Muscle of leg (tissue), 3 donors: ENCODE measurements at regions not wholly inside any gene's neighbourhood (a gene's known extent, or its start where the extent isn't known, plus 50 kb on each side); places are given as distances from the start of the nearest gene placed in this dataset.

ENCODE experiments used
- DNase-seq: peaks from one replicate; pipeline ENCODE4 v3.0.0; 2013
- H3K27ac ChIP-seq: one replicate; pipeline ENCODE4 v1.5.1; 2013; ENCODE audit warnings: mild to moderate bottlenecking, low read length, control low read depth
- H3K27me3 ChIP-seq: one replicate; pipeline ENCODE4 v1.6.1; 2013; ENCODE audit warnings: low read length; ENCODE audit not compliant: control insufficient read depth, insufficient read depth
- H3K36me3 ChIP-seq: one replicate; pipeline ENCODE4 v1.6.1; 2013; ENCODE audit warnings: low read length; ENCODE audit not compliant: control insufficient read depth, insufficient read depth
- H3K4me1 ChIP-seq: one replicate; pipeline ENCODE4 v1.6.1; 2013; ENCODE audit warnings: low read length; ENCODE audit not compliant: control insufficient read depth, insufficient read depth
- H3K4me3 ChIP-seq: one replicate; pipeline ENCODE4 v1.5.1; 2013; ENCODE audit warnings: low read length, control low read depth
- H3K9me3 ChIP-seq: replicated peaks from 2 replicates; pipeline ENCODE4 v1.6.1; 2013; ENCODE audit warnings: low read depth, low read length; ENCODE audit not compliant: control insufficient read depth
- WGBS: methylation state at CpG from one replicate; pipeline ENCODE4 v1.1.5; 2013; ENCODE audit warnings: missing lambda C conversion rate; ENCODE audit not compliant: insufficient coverage; 5-methylcytosine and 5-hydroxymethylcytosine counted together

DNA sequence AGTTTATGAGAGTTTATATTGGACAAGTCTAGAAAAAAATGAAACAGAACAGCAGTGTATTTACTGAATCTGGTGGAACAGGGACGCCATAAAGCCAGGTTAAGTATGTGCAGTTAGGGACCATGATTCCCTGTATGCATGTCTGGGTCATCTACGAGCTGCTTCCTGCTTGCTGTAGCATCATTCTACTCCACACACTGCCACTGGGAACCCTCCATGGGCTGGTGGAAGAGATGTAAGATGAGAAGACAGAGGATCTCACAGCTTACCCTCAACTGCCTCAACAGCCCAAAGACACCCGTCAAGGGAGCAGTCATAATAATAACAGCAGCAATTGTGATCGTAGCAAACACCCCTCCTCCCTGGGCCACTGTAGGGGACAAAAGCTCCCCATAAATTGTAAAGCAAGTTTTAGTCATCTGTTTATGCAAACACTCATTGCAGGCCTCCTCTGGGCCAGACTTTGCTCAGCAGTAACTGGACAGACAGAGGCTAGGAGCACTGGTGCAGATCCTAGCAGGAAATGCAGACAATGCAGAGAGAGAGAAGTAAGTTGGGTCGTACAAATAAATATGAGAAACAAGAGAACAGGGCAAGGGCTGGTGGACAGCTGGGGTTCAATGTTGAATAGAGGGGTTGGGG lies 188.0 kb downstream of the SOX9 start:
- Histone ChIP-seq H3K27ac (no peak overlapping the region), H3K4me3 (no peak overlapping the region), H3K27me3 (no peaks in the 10 kb centered on the region), H3K9me3 (no peaks in the 10 kb centered on the region), H3K36me3 (no peaks in the 10 kb centered on the region), H3K4me1 (peaks cover 6% of the 10 kb centered on the region)
- whole genome bisulfite sequencing = 61% methylated on average over 2 of the region's 5 CpGs
- no peak for DNase-seq

GRCh38 chr17:72311004-72311403 lies 190.2 kb downstream of the SOX9 start:
- peaks cover 2% of the 10 kb centered on the region for H3K4me1 ChIP-seq
- H3K27ac ChIP-seq = no peak overlapping the region
- H3K4me3 ChIP-seq = no peak overlapping the region
- H3K27me3 ChIP-seq = no peaks in the 10 kb centered on the region
- no peaks in the 10 kb centered on the region for H3K36me3 ChIP-seq
- no peak for DNase-seq
- WGBS = 100% methylated on average over 1 of the region's 1 CpG
- H3K9me3 ChIP-seq = no peaks in the 10 kb centered on the region

DNA sequence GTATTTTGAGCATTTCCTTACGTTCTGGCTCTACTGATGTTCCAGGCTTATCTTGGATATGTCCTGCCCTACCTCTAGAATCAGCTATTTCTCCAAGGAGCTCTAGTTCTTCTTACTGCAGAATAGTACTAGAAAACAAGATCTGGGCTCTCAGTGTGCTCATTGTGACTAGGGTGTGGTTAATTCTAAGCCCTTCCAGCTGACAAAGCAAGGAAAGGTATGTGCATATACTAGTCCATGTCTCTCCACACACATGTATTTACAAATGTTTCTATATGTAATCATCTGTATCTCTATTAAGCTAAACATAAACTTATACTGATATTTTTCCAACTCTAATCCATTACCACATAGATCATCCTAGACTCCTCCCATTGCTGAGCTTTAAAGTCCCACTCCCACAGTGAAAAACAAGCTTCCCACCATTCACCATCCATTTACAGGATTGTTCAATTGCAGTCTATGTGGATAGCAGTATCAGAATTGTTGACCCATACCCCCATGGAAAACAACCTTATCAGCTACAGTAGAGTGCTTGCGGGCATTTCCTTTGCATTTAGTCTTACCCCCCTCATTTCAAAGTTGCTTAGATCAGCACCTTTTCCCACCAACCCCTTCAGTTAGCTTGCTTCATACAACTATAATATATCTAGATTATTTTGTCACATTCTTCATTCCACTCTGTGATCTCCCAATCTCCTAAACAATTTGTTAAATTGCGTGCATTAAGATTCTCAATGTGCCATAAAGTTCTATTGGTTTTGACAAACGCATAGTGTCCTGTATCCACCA lies 194.5 kb downstream of the SOX9 start:
- Histone ChIP-seq H3K27me3 (no peaks in the 10 kb centered on the region), H3K4me1 (no peaks in the 10 kb centered on the region), H3K27ac (no peak overlapping the region), H3K9me3 (no peaks in the 10 kb centered on the region), H3K36me3 (no peaks in the 10 kb centered on the region), H3K4me3 (no peak overlapping the region)
- 100% methylated on average over 2 of the region's 4 CpGs for WGBS
- DNase-seq = no peak

DNA sequence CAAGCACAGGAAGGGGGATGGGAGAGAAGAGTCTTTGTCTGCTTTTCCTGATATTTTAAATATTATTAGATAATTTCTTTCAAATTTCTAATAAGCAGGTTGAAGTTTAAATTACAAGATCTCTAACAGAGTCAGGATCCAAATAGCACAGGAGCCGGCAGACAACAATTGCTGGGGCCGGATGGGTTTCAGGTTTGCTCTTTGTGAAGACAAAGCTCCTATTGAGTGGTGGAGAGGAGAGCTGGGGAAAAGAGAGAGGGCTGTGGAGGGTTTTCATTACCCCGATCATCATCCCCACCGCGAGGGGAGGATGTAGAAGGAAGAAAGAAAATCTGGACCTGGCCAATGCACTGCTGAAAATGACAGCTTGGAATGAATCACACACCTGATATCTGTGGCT lies 197.3 kb downstream of the SOX9 start:
- no peaks in the 10 kb centered on the region for H3K4me1 ChIP-seq
- H3K27me3 ChIP-seq = peaks cover 4% of the 10 kb centered on the region
- H3K4me3 ChIP-seq = no peak overlapping the region
- DNase-seq = no peak
- no peak overlapping the region for H3K27ac ChIP-seq
- WGBS = 91% methylated on average over 5 of the region's 5 CpGs
- no peaks in the 10 kb centered on the region for H3K9me3 ChIP-seq
- no peaks in the 10 kb centered on the region for H3K36me3 ChIP-seq

GRCh38 chr17:72321896-72322295 lies 201.1 kb downstream of the SOX9 start:
- Histone ChIP-seq H3K27ac (no peak overlapping the region), H3K36me3 (no peaks in the 10 kb centered on the region), H3K27me3 (peaks cover 4% of the 10 kb centered on the region), H3K9me3 (peaks cover 2% of the 10 kb centered on the region), H3K4me1 (no peaks in the 10 kb centered on the region), H3K4me3 (no peak overlapping the region)
- 84% methylated on average over 4 of the region's 4 CpGs for WGBS
- no peak for DNase-seq

GRCh38 chr17:72332367-72332766 lies 211.5 kb downstream of the SOX9 start:
- H3K9me3 ChIP-seq = no peaks in the 10 kb centered on the region
- peaks cover 5% of the 10 kb centered on the region for H3K4me1 ChIP-seq
- peaks cover 11% of the 10 kb centered on the region for H3K27me3 ChIP-seq
- H3K4me3 ChIP-seq = no peak overlapping the region
- H3K27ac ChIP-seq = no peak overlapping the region
- H3K36me3 ChIP-seq = no peaks in the 10 kb centered on the region
- DNase-seq = no peak
- WGBS = 80% methylated on average over 1 of the region's 3 CpGs

DNA sequence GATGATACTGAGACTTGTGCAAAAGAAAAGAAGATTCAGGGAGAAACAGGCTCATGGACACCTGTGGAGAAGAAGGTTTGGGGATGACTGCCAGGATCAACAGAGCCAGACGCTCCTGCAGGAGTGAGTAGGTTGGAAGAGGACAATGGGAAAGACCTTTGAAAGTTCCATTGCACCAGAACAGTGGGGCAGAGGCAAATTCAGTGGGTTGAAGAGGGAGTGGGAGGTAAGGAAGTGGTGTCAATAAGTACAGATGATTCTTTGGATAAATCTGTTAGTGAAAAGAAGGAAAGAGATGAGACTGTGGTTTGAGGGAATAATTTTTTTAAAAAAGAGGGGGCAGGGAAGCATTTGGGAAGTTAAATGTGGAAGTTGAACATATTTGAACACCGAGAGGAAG lies 212.8 kb downstream of the SOX9 start:
- no peaks in the 10 kb centered on the region for H3K36me3 ChIP-seq
- H3K27ac ChIP-seq = no peak overlapping the region
- peaks cover 10% of the 10 kb centered on the region for H3K4me1 ChIP-seq
- no peak for DNase-seq
- no peaks in the 10 kb centered on the region for H3K9me3 ChIP-seq
- peaks cover 11% of the 10 kb centered on the region for H3K27me3 ChIP-seq
- WGBS = 75% methylated on average over 2 of the region's 2 CpGs
- H3K4me3 ChIP-seq = no peak overlapping the region

- no peak for DNase-seq
- Histone ChIP-seq H3K36me3 (no peaks in the 10 kb centered on the region), H3K4me3 (no peak overlapping the region), H3K27ac (no peak overlapping the region), H3K27me3 (peaks cover 11% of the 10 kb centered on the region), H3K9me3 (no peaks in the 10 kb centered on the region), H3K4me1 (peaks cover 16% of the 10 kb centered on the region)
- WGBS = no CpG with 5 or more reads among the region's 3 CpGs
Observed at GRCh38 chr17:72334205-72334604, 213.4 kb downstream of the SOX9 start.

DNA sequence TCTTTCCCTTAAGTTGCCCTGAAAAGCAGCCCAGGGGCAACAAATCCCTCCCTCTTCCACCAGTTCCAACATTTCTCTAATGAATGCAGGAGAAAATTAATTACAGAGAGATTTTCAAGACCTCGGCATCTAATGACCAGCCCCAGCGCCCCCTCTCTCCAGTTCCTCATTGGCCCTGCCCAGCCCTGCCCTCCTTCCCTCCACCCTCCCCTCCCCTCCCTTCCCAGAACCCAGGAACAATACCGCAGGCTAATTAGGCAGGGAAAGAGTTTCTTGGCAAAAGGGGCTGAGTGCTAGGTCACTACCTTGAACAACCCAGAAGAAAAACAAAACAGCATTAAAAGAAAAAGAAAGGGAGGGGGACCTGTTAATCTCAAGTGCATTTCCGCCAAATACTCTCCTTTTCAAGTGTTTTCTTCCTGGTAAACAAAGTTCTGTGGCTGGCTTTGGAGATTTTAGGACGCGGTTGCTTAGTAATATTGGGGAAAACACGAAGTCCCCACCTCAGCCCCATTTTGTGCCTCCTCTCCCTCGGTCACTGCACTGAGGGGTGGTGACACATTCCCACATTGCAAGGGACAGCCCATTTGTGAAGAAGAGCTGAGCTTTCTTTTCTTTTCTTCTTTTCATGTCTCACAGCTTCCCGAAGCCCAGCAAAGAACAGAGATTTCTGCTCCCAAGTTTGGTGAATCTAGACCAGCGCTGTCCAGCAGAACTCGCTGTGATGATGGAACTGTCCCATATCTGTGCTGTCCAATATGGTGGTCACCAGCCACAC lies 215.4 kb downstream of the SOX9 start:
- H3K4me3 ChIP-seq = no peak overlapping the region
- H3K27ac ChIP-seq = no peak overlapping the region
- DNase-seq = no peak
- no peaks in the 10 kb centered on the region for H3K36me3 ChIP-seq
- no peaks in the 10 kb centered on the region for H3K9me3 ChIP-seq
- peaks cover 15% of the 10 kb centered on the region for H3K27me3 ChIP-seq
- 97% methylated on average over 2 of the region's 11 CpGs for WGBS
- H3K4me1 ChIP-seq = peaks cover 22% of the 10 kb centered on the region

- no peaks in the 10 kb centered on the region for H3K36me3 ChIP-seq
- H3K4me3 ChIP-seq = no peak overlapping the region
- no CpG with 5 or more reads among the region's 1 CpG for whole genome bisulfite sequencing
- H3K27ac ChIP-seq = no peak overlapping the region
- peaks cover 15% of the 10 kb centered on the region for H3K27me3 ChIP-seq
- no peaks in the 10 kb centered on the region for H3K9me3 ChIP-seq
- H3K4me1 ChIP-seq = peaks cover 22% of the 10 kb centered on the region
- DNase-seq = no peak
Observed at GRCh38 chr17:72336804-72337070, 215.9 kb downstream of the SOX9 start.
